ENCODE measurements at regions not wholly inside any gene's neighbourhood (a gene's known extent, or its start where the extent isn't known, plus 50 kb on each side); places are given as distances from the start of the nearest gene placed in this dataset.

- ChIA-PET POLR2A (no interaction called here), CTCF (no interaction called here)
- 74% methylated on average over 6 of the region's 6 CpGs for WGBS (ENCODE audit: missing lambda C conversion rate)
- Histone ChIP-seq H3K4me2 (no peak overlapping the region), H3K27ac (no peak overlapping the region), H3K4me3 (no peak overlapping the region), H3K4me1 (no peaks in the 10 kb centered on the region), H3K9me3 (no peaks in the 10 kb centered on the region)
- no peak for ATAC-seq
- DNase-seq (ENCODE audit: low read depth in 1 of 2, low spot score in 1 of 2): no peak
- no peak for FAIRE-seq
- TF ChIP-seq SMC3 (IDR thresholded peaks at IDR 0.05) (no peak), BHLHE40 (IDR thresholded peaks at IDR 0.05; ENCODE audit: low read depth, low read length) (no peak), ESRRA (IDR thresholded peaks at IDR 0.05; ENCODE audit: borderline replicate concordance, low read length) (no peak), HEYL (CRISPR knock-in tag; IDR thresholded peaks at IDR 0.05) (no peak), HDAC2 (IDR thresholded peaks at IDR 0.05) (no peak), GATA3 (IDR thresholded peaks at IDR 0.05; ENCODE audit: borderline replicate concordance) (no peak), RFX5 (IDR thresholded peaks at IDR 0.05) (no peak)
- TF ChIP-seq, protein P1, sequence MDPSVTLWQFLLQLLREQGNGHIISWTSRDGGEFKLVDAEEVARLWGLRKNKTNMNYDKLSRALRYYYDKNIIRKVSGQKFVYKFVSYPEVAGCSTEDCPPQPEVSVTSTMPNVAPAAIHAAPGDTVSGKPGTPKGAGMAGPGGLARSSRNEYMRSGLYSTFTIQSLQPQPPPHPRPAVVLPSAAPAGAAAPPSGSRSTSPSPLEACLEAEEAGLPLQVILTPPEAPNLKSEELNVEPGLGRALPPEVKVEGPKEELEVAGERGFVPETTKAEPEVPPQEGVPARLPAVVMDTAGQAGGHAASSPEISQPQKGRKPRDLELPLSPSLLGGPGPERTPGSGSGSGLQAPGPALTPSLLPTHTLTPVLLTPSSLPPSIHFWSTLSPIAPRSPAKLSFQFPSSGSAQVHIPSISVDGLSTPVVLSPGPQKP (IDR thresholded peaks at IDR 0.05; ENCODE audit: low read depth, low read length): no peak
These were observed 268.3 kb upstream of the ARID1B start for GRCh38 chr6:156508923-156509322.

DNA sequence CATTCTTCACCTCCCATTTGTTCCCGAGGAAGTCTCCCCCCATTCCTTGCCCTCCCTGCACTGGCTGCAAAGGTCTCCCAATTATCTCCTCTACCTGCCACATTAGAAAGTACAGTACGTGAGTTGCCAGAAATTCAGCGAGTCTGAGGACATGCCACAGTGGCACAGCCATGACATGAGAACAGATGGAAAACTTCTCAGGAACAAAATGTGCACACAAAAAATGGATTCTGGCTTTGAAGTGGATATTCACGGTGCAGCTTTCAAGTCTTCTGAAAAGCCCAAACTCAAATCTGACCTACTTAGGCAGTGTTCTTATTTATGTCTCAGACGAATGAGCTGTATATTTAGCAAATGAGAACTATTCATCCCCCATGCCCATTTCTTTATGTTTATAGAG is 269.1 kb upstream of the ARID1B start:
- 72% methylated on average over 4 of the region's 5 CpGs for WGBS (ENCODE audit: missing lambda C conversion rate)
- TF ChIP-seq BCL3 (IDR thresholded peaks at IDR 0.05) (no peak), JUN (IDR thresholded peaks at IDR 0.05) (no peak), HEYL (CRISPR knock-in tag; IDR thresholded peaks at IDR 0.05) (no peak), CBX2 (IDR thresholded peaks at IDR 0.05; ENCODE audit: borderline replicate concordance, low read depth) (no peak), FOXS1 (CRISPR knock-in tag; IDR thresholded peaks at IDR 0.05) (no peak), POLR2AphosphoS2 (conservative IDR thresholded peaks at IDR 0.05; ENCODE audit: low read length) (no peak), EHMT2 (IDR thresholded peaks at IDR 0.05; ENCODE audit: low read depth) (no peak)
- TF ChIP-seq, protein P2, sequence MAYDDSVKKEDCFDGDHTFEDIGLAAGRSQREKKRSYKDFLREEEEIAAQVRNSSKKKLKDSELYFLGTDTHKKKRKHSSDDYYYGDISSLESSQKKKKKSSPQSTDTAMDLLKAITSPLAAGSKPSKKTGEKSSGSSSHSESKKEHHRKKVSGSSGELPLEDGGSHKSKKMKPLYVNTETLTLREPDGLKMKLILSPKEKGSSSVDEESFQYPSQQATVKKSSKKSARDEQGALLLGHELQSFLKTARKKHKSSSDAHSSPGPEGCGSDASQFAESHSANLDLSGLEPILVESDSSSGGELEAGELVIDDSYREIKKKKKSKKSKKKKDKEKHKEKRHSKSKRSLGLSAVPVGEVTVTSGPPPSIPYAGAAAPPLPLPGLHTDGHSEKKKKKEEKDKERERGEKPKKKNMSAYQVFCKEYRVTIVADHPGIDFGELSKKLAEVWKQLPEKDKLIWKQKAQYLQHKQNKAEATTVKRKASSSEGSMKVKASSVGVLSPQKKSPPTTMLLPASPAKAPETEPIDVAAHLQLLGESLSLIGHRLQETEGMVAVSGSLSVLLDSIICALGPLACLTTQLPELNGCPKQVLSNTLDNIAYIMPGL (CRISPR knock-in tag; IDR thresholded peaks at IDR 0.05; ENCODE audit: borderline replicate concordance): no peak
- H3K9me3 ChIP-seq: no peaks in the 10 kb centered on the region
- H3K4me1 ChIP-seq: no peaks in the 10 kb centered on the region
- DNase-seq (ENCODE audit: low read depth in 1 of 2, low spot score in 1 of 2) (no peak), ATAC-seq (no peak), FAIRE-seq (no peak)
- H3K4me3 ChIP-seq: no peak overlapping the region
- no peak overlapping the region for H3K27ac ChIP-seq
- CTCF ChIA-PET: no interaction called here
- POLR2A ChIA-PET: no interaction called here
- H3K4me2 ChIP-seq: no peak overlapping the region

DNA sequence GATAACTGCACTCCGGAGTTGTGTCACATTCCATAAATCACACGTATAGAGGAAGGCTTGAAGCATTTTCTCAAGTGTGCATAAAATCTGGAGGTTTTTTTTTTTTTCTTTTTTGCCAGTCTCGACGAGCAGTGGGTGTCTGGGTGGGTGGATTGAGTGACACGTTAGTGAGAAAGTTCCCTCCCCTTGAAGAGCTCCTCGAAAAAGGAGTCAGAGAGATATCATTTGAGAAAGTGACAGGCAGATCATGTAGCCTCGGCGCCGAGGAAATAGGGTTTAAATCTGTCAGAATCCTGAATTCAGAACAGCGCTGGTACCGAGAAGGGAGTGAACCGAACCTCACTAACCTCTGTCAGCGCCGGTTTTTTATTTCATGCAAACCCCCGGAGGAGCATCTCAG is 269.5 kb upstream of the ARID1B start:
- ATAC-seq: no peak
- no peak overlapping the region for H3K4me2 ChIP-seq
- H3K9me3 ChIP-seq: no peaks in the 10 kb centered on the region
- no peak overlapping the region for H3K4me3 ChIP-seq
- no peak for DNase-seq (ENCODE audit: low read depth in 1 of 2, low spot score in 1 of 2)
- CTCF ChIA-PET: interaction anchor here (0.6 to 0.7 kb wide), 2 partner anchors 147 to 527 kb away, joined by 3 read pairs; no protein-coding TSS in a partner anchor
- no peaks in the 10 kb centered on the region for H3K4me1 ChIP-seq
- no peak for FAIRE-seq
- H3K27ac ChIP-seq: no peak overlapping the region
- POLR2A ChIA-PET: no interaction called here
- WGBS (ENCODE audit: missing lambda C conversion rate): 33% methylated on average over 15 of the region's 15 CpGs
- TF ChIP-seq EP300 (IDR thresholded peaks at IDR 0.05) (no peak), CHD4 (IDR thresholded peaks at IDR 0.05; ENCODE audit: borderline replicate concordance) (no peak), KDM5A (IDR thresholded peaks at IDR 0.05) (no peak), RAD21 (conservative IDR thresholded peaks at IDR 0.05 in 1 of 2, IDR thresholded peaks at IDR 0.05 in 1 of 2) (no peak), MAZ (IDR thresholded peaks at IDR 0.05; ENCODE audit: borderline replicate concordance, low read depth, low read length) (no peak), RNF2 (IDR thresholded peaks at IDR 0.05; ENCODE audit: borderline replicate concordance, low read depth) (no peak), CEBPB (IDR thresholded peaks at IDR 0.05) (no peak), RCOR1 (IDR thresholded peaks at IDR 0.05; ENCODE audit: low read depth, low read length) (no peak), NPAS2 (CRISPR knock-in tag; IDR thresholded peaks at IDR 0.05; ENCODE audit: borderline replicate concordance) (no peak), ZSCAN20 (CRISPR knock-in tag; IDR thresholded peaks at IDR 0.05) (no peak), CBX2 (IDR thresholded peaks at IDR 0.05; ENCODE audit: borderline replicate concordance, low read depth) (no peak), ATOH8 (CRISPR knock-in tag; IDR thresholded peaks at IDR 0.05; ENCODE audit: low read depth) (no peak), PHF8 (IDR thresholded peaks at IDR 0.05; ENCODE audit: borderline replicate concordance, low read depth) (no peak), JUN (IDR thresholded peaks at IDR 0.05) (no peak), BHLHE40 (IDR thresholded peaks at IDR 0.05; ENCODE audit: low read depth, low read length) (no peak)
- TF ChIP-seq, protein P3, sequence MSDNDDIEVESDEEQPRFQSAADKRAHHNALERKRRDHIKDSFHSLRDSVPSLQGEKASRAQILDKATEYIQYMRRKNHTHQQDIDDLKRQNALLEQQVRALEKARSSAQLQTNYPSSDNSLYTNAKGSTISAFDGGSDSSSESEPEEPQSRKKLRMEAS (IDR thresholded peaks at IDR 0.05): no peak
- TF ChIP-seq, protein P2 (CRISPR knock-in tag; IDR thresholded peaks at IDR 0.05; ENCODE audit: borderline replicate concordance): no peak

All from A549 (cell line).